ENCODE measurements at regions not wholly inside any gene's neighbourhood (a gene's known extent, or its start where the extent isn't known, plus 50 kb on each side); places are given as distances from the start of the nearest gene placed in this dataset.

GRCh38 chr5:4847766-4848165, 292.4 kb upstream of the ADAMTS16 start:
- Mint-ChIP-seq H3K4me1 (no peaks in the 10 kb centered on the region), H3K4me3 (no peak overlapping the region), H3K27me3 (no peaks in the 10 kb centered on the region), H3K27ac (no peak overlapping the region), H3K9me3 (ENCODE audit: insufficient read depth) (no peaks in the 10 kb centered on the region)
- no peak overlapping the region for H3K4me3 ChIP-seq (ENCODE audit: control extremely low read depth in 1 of 5, extremely low read depth in 1 of 5, insufficient read depth in 1 of 5, low read depth in 2 of 5, low read length in 4 of 5)
- H3K9ac ChIP-seq (ENCODE audit: low read length): no peak overlapping the region
- no peaks in the 10 kb centered on the region for H3K79me2 ChIP-seq (ENCODE audit: control insufficient read depth, insufficient read depth, low read length)
- intact Hi-C loops (cut with micrococcal nuclease): no loop called here
- ChIA-PET CTCF (no interaction called here), POLR2A (no interaction called here)
- ATAC-seq (ENCODE audit: low read depth) (no peak), DNase-seq (no peak)
- no peak overlapping the region for H3K27ac ChIP-seq (ENCODE audit: low read length in 2 of 2)
- H3K9me3 ChIP-seq (ENCODE audit: control extremely low read depth in 1 of 3, control insufficient read depth in 2 of 3, insufficient read depth in 1 of 3, low read length in 2 of 3): no peaks in the 10 kb centered on the region
- no peaks in the 10 kb centered on the region for H3K4me1 ChIP-seq (ENCODE audit: control insufficient read depth in 2 of 2, insufficient read depth in 2 of 2, low read length in 2 of 2)
- H3K4me2 ChIP-seq (replicated peaks; ENCODE audit: low read depth, low read length, poor library complexity, severe bottlenecking): no peak overlapping the region
- WGBS (ENCODE audit: insufficient coverage): no CpG with 5 or more reads among the region's 3 CpGs
- no peaks in the 10 kb centered on the region for H3K36me3 ChIP-seq (replicated peaks in 1 of 2; ENCODE audit: control extremely low read depth in 1 of 2, control insufficient read depth in 1 of 2, extremely low read depth in 1 of 2, insufficient read depth in 2 of 2, low read length in 1 of 2)
- TF ChIP-seq CTCF (IDR thresholded peaks at IDR 0.05) (no peak), EZH2 (IDR thresholded peaks at IDR 0.05; ENCODE audit: borderline replicate concordance, insufficient read depth, low read depth, low read length, poor library complexity, severe bottlenecking) (no peak)
- H2AFZ ChIP-seq (ENCODE audit: insufficient read depth, low read depth, low read length, poor library complexity, severe bottlenecking): no peak overlapping the region
- no peaks in the 10 kb centered on the region for H3K27me3 ChIP-seq (replicated peaks in 1 of 4; ENCODE audit: control extremely low read depth in 1 of 4, control insufficient read depth in 3 of 4, insufficient read depth in 4 of 4, low read length in 3 of 4)
- H4K20me1 ChIP-seq (ENCODE audit: control insufficient read depth, insufficient read depth, low read length, poor library complexity, severe bottlenecking): no peaks in the 10 kb centered on the region

- intact Hi-C loops (cut with micrococcal nuclease): no loop called here
- no peak overlapping the region for H3K4me3 Mint-ChIP-seq
Measured at GRCh38 chr5:4855036-4855435, 285.1 kb upstream of the ADAMTS16 start.

More at GRCh38 chr5:4855036-4855435, 285.1 kb upstream of the ADAMTS16 start:
- no peak overlapping the region for H2AFZ ChIP-seq (ENCODE audit: insufficient read depth, low read depth, low read length, poor library complexity, severe bottlenecking)
- no peaks in the 10 kb centered on the region for H3K79me2 ChIP-seq (ENCODE audit: control insufficient read depth, insufficient read depth, low read length)
- no peak overlapping the region for H3K9ac ChIP-seq (ENCODE audit: low read length)
- ATAC-seq (ENCODE audit: low read depth) (no peak), DNase-seq (no peak)
- no peaks in the 10 kb centered on the region for H3K27me3 ChIP-seq (replicated peaks in 1 of 4; ENCODE audit: control extremely low read depth in 1 of 4, control insufficient read depth in 3 of 4, insufficient read depth in 4 of 4, low read length in 3 of 4)
- no peaks in the 10 kb centered on the region for H3K9me3 ChIP-seq (ENCODE audit: control extremely low read depth in 1 of 3, control insufficient read depth in 2 of 3, insufficient read depth in 1 of 3, low read length in 2 of 3)
- H4K20me1 ChIP-seq (ENCODE audit: control insufficient read depth, insufficient read depth, low read length, poor library complexity, severe bottlenecking): no peaks in the 10 kb centered on the region
- Mint-ChIP-seq H3K27me3 (no peaks in the 10 kb centered on the region), H3K9me3 (ENCODE audit: insufficient read depth) (no peaks in the 10 kb centered on the region), H3K4me1 (no peaks in the 10 kb centered on the region), H3K27ac (no peak overlapping the region)
- no peak overlapping the region for H3K27ac ChIP-seq (ENCODE audit: low read length in 2 of 2)
- CTCF ChIA-PET: no interaction called here
- no peaks in the 10 kb centered on the region for H3K4me1 ChIP-seq (ENCODE audit: control insufficient read depth in 2 of 2, insufficient read depth in 2 of 2, low read length in 2 of 2)
- H3K4me3 ChIP-seq (ENCODE audit: control extremely low read depth in 1 of 5, extremely low read depth in 1 of 5, insufficient read depth in 1 of 5, low read depth in 2 of 5, low read length in 4 of 5): no peak overlapping the region
- POLR2A ChIA-PET: no interaction called here
- no peak for TF ChIP-seq EZH2 (IDR thresholded peaks at IDR 0.05; ENCODE audit: borderline replicate concordance, insufficient read depth, low read depth, low read length, poor library complexity, severe bottlenecking)
- TF ChIP-seq CTCF (IDR thresholded peaks at IDR 0.05): no peak
- WGBS (ENCODE audit: insufficient coverage): 44% methylated on average over 2 of the region's 5 CpGs
- H3K4me2 ChIP-seq (replicated peaks; ENCODE audit: low read depth, low read length, poor library complexity, severe bottlenecking): no peak overlapping the region
- H3K36me3 ChIP-seq (replicated peaks in 1 of 2; ENCODE audit: control extremely low read depth in 1 of 2, control insufficient read depth in 1 of 2, extremely low read depth in 1 of 2, insufficient read depth in 2 of 2, low read length in 1 of 2): no peaks in the 10 kb centered on the region
